Gastrocnemius medialis (tissue), 4 donors: ENCODE measurements at regions not wholly inside any gene's neighbourhood (a gene's known extent, or its start where the extent isn't known, plus 50 kb on each side); places are given as distances from the start of the nearest gene placed in this dataset.

Experiments
- CTCF ChIP-seq, 5 experiments: fragments of 450-650 bp in 3 of 5; fragments of 200-600 bp in 2 of 5; sonication (generic) in 2 of 5; IDR thresholded peaks in 4 of 5; conservative IDR thresholded peaks in 1 of 5; 1 replicate in 4 of 5; 2 replicates in 1 of 5; pipeline ENCODE4 v1.5.1; 2016 to 2019; ENCODE audit warnings: antibody characterized with exemption in 5 of 5, mild to moderate bottlenecking in 3 of 5, moderate library complexity in 3 of 5
- POLR2A ChIP-seq, 2 donors: fragments of 450-650 bp; IDR thresholded peaks; one replicate each; pipeline ENCODE4 v1.6.1; 2017; ENCODE audit warnings: antibody characterized with exemption in 2 of 2, mild to moderate bottlenecking in 2 of 2, moderate library complexity in 2 of 2

- no peak for TF ChIP-seq CTCF (IDR thresholded peaks at IDR 0.05 in 4 of 5, conservative IDR thresholded peaks at IDR 0.05 in 1 of 5)
- no peak for TF ChIP-seq POLR2A (IDR thresholded peaks at IDR 0.05)
These were observed 53.9 kb upstream of the TEX55 start for GRCh38 chr3:119091936-119092677.
